ENCODE measurements at regions not wholly inside any gene's neighbourhood (a gene's known extent, or its start where the extent isn't known, plus 50 kb on each side); places are given as distances from the start of the nearest gene placed in this dataset.

GRCh38 chr1:94730450-94730849, 89.7 kb upstream of the SLC44A3 start:
- no peak for TF ChIP-seq CTCF (IDR thresholded peaks at IDR 0.05; ENCODE audit: insufficient read depth, low read length)
- no peak for TF ChIP-seq POLR2AphosphoS5 (IDR thresholded peaks at IDR 0.05; ENCODE audit: low read depth)
- no peak for TF ChIP-seq GABPA (IDR thresholded peaks at IDR 0.05; ENCODE audit: low read depth)
- TF ChIP-seq REST (IDR thresholded peaks at IDR 0.05; ENCODE audit: insufficient replicate concordance, low read depth), result no peak
